ENCODE measurements at regions not wholly inside any gene's neighbourhood (a gene's known extent, or its start where the extent isn't known, plus 50 kb on each side); places are given as distances from the start of the nearest gene placed in this dataset.

DNA sequence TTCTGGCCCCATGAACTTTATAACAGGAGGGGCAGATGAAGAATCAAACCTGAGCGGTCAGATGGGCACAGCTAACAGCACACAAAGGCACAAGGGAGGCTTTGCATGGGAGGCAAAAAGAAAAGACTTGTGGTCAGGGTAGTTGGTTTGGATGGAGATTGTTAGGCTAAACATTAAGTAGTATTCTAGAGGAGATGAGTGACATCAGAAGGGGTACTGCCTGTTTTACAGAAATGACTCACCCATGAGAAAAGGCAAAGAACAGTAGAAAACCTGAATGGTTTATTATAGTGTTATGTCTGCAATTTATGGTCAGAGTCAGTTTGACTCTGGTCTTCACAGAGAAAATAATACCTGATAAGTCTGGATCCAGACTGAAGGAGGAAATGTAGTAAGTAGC is 129.8 kb upstream of the KIRREL3 start:
- Histone ChIP-seq H3K9ac (no peak overlapping the region), H3K4me2 (no peak overlapping the region), H3K27me3 (ENCODE audit: insufficient read depth) (no peaks in the 10 kb centered on the region), H3K4me3 (ENCODE audit: low read depth in 2 of 2, low read length in 1 of 2) (no peak overlapping the region), H2AFZ (ENCODE audit: low read depth) (no peak overlapping the region), H3K9me3 (no peaks in the 10 kb centered on the region), H3K9me2 (no peaks in the 10 kb centered on the region), H3K4me1 (ENCODE audit: control insufficient read depth in 1 of 2, insufficient read depth in 2 of 2, low read depth in 1 of 2, low read length in 1 of 2) (no peaks in the 10 kb centered on the region), H4K20me1 (ENCODE audit: insufficient read depth) (no peaks in the 10 kb centered on the region), H3F3A (replicated peaks; ENCODE audit: insufficient read depth) (no peaks in the 10 kb centered on the region), H3K36me3 (replicated peaks in 1 of 2; ENCODE audit: control insufficient read depth in 1 of 2, insufficient read depth in 2 of 2, low read length in 1 of 2) (no peaks in the 10 kb centered on the region), H3K27ac (ENCODE audit: low read depth in 2 of 2, low read length in 1 of 2) (no peak overlapping the region), H3K79me2 (ENCODE audit: insufficient read depth) (no peaks in the 10 kb centered on the region)
- ChIA-PET CTCF (no interaction called here), POLR2A (no interaction called here)
- TF ChIP-seq GATA2 (CRISPR knock-in tag; IDR thresholded peaks at IDR 0.05) (no peak), NFIC (IDR thresholded peaks at IDR 0.05; ENCODE audit: borderline replicate concordance) (no peak), NRF1 (IDR thresholded peaks at IDR 0.05; ENCODE audit: low read depth, low read length) (no peak), SMC3 (IDR thresholded peaks at IDR 0.05; ENCODE audit: low read depth, low read length) (no peak), POLR2AphosphoS5 (IDR thresholded peaks at IDR 0.05; ENCODE audit: low read depth, low read length) (no peak), ELF1 (IDR thresholded peaks at IDR 0.05) (no peak), SIN3A (IDR thresholded peaks at IDR 0.05; ENCODE audit: borderline replicate concordance, low read depth, low read length) (no peak), EZH2phosphoT487 (IDR thresholded peaks at IDR 0.05; ENCODE audit: borderline replicate concordance, low read depth) (no peak), FOXJ3 (CRISPR knock-in tag; IDR thresholded peaks at IDR 0.05) (no peak), RFX5 (IDR thresholded peaks at IDR 0.05; ENCODE audit: low read length) (no peak), MXI1 (IDR thresholded peaks at IDR 0.05; ENCODE audit: low read depth, low read length) (no peak), FOXM1 (IDR thresholded peaks at IDR 0.05; ENCODE audit: low read depth) (no peak)
- TF ChIP-seq, protein P1, sequence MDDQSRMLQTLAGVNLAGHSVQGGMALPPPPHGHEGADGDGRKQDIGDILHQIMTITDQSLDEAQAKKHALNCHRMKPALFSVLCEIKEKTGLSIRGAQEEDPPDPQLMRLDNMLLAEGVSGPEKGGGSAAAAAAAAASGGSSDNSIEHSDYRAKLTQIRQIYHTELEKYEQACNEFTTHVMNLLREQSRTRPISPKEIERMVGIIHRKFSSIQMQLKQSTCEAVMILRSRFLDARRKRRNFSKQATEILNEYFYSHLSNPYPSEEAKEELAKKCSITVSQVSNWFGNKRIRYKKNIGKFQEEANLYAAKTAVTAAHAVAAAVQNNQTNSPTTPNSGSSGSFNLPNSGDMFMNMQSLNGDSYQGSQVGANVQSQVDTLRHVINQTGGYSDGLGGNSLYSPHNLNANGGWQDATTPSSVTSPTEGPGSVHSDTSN (IDR thresholded peaks at IDR 0.05), result no peak
- TF ChIP-seq, protein P2, sequence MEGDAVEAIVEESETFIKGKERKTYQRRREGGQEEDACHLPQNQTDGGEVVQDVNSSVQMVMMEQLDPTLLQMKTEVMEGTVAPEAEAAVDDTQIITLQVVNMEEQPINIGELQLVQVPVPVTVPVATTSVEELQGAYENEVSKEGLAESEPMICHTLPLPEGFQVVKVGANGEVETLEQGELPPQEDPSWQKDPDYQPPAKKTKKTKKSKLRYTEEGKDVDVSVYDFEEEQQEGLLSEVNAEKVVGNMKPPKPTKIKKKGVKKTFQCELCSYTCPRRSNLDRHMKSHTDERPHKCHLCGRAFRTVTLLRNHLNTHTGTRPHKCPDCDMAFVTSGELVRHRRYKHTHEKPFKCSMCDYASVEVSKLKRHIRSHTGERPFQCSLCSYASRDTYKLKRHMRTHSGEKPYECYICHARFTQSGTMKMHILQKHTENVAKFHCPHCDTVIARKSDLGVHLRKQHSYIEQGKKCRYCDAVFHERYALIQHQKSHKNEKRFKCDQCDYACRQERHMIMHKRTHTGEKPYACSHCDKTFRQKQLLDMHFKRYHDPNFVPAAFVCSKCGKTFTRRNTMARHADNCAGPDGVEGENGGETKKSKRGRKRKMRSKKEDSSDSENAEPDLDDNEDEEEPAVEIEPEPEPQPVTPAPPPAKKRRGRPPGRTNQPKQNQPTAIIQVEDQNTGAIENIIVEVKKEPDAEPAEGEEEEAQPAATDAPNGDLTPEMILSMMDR (IDR thresholded peaks at IDR 0.05), result no peak
- TF ChIP-seq, protein P3, sequence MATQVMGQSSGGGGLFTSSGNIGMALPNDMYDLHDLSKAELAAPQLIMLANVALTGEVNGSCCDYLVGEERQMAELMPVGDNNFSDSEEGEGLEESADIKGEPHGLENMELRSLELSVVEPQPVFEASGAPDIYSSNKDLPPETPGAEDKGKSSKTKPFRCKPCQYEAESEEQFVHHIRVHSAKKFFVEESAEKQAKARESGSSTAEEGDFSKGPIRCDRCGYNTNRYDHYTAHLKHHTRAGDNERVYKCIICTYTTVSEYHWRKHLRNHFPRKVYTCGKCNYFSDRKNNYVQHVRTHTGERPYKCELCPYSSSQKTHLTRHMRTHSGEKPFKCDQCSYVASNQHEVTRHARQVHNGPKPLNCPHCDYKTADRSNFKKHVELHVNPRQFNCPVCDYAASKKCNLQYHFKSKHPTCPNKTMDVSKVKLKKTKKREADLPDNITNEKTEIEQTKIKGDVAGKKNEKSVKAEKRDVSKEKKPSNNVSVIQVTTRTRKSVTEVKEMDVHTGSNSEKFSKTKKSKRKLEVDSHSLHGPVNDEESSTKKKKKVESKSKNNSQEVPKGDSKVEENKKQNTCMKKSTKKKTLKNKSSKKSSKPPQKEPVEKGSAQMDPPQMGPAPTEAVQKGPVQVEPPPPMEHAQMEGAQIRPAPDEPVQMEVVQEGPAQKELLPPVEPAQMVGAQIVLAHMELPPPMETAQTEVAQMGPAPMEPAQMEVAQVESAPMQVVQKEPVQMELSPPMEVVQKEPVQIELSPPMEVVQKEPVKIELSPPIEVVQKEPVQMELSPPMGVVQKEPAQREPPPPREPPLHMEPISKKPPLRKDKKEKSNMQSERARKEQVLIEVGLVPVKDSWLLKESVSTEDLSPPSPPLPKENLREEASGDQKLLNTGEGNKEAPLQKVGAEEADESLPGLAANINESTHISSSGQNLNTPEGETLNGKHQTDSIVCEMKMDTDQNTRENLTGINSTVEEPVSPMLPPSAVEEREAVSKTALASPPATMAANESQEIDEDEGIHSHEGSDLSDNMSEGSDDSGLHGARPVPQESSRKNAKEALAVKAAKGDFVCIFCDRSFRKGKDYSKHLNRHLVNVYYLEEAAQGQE (IDR thresholded peaks at IDR 0.05; ENCODE audit: low read depth, low read length), result no peak
- TF ChIP-seq, protein P4, sequence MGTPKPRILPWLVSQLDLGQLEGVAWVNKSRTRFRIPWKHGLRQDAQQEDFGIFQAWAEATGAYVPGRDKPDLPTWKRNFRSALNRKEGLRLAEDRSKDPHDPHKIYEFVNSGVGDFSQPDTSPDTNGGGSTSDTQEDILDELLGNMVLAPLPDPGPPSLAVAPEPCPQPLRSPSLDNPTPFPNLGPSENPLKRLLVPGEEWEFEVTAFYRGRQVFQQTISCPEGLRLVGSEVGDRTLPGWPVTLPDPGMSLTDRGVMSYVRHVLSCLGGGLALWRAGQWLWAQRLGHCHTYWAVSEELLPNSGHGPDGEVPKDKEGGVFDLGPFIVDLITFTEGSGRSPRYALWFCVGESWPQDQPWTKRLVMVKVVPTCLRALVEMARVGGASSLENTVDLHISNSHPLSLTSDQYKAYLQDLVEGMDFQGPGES (IDR thresholded peaks at IDR 0.05; ENCODE audit: low read depth, low read length), result no peak
- TF ChIP-seq, protein P5, sequence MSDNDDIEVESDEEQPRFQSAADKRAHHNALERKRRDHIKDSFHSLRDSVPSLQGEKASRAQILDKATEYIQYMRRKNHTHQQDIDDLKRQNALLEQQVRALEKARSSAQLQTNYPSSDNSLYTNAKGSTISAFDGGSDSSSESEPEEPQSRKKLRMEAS (IDR thresholded peaks at IDR 0.05; ENCODE audit: low read depth), result no peak
- TF ChIP-seq, protein P6, sequence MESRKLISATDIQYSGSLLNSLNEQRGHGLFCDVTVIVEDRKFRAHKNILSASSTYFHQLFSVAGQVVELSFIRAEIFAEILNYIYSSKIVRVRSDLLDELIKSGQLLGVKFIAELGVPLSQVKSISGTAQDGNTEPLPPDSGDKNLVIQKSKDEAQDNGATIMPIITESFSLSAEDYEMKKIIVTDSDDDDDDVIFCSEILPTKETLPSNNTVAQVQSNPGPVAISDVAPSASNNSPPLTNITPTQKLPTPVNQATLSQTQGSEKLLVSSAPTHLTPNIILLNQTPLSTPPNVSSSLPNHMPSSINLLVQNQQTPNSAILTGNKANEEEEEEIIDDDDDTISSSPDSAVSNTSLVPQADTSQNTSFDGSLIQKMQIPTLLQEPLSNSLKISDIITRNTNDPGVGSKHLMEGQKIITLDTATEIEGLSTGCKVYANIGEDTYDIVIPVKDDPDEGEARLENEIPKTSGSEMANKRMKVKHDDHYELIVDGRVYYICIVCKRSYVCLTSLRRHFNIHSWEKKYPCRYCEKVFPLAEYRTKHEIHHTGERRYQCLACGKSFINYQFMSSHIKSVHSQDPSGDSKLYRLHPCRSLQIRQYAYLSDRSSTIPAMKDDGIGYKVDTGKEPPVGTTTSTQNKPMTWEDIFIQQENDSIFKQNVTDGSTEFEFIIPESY (IDR thresholded peaks at IDR 0.05; ENCODE audit: borderline replicate concordance, low read depth), result no peak
- no peak for DNase-seq
- WGBS (ENCODE audit: low lambda C conversion rate), result 29% methylated on average over 1 of the region's 1 CpG

Measured in SK-N-SH (cell line).